HCT116 (cell line): ENCODE measurements at regions not wholly inside any gene's neighbourhood (a gene's known extent, or its start where the extent isn't known, plus 50 kb on each side); places are given as distances from the start of the nearest gene placed in this dataset.

Experiments used
- ATAC-seq: fragments of 200-7000 bp; cut with Tn5 transposase; 2 replicates; pipeline ENCODE4 v1.9.1; 2020; ENCODE audit warnings: mild to moderate bottlenecking, moderate library complexity
- BruUV-seq: library from RNA; stranded (reverse); fragments of 400-500 nt; replicated peaks from 2 replicates; lab custom pipeline; 2021; lab: Mats Ljungman, UMichigan
- CTCF ChIA-PET: fragments of 300-600 bp; sonication (Branson Sonifier 250); formaldehyde crosslinking; loops from one replicate; lab custom pipeline; 2021; ENCODE audit warnings: antibody characterized with exemption; lab: Charles Lee
- POLR2A ChIA-PET: fragments of 300-600, 350-600 bp; sonication (Branson Sonifier 250); formaldehyde crosslinking; loops from one replicate; lab custom pipeline; 2021; ENCODE audit warnings: antibody characterized with exemption; lab: Charles Lee
- RAD21 ChIA-PET, 2 experiments: fragments of 300-600 bp; sonication (Branson Sonifier 250); formaldehyde crosslinking; loops; one replicate each; lab custom pipeline; 2023; ENCODE audit warnings: low total read pairs in 2 of 2; ENCODE audit not compliant: uncharacterized antibody in 2 of 2, unreplicated experiment in 2 of 2, low non-redundant PET in 1 of 2; lab: Charles Lee
- DNase-seq: peaks from one replicate; pipeline ENCODE4 v3.0.0-alpha.2; 2010; ENCODE audit warnings: low read depth, low spot score
- H2AFZ ChIP-seq: fragments of 200-600 bp; shearing (Covaris generic), sonication (generic); 2 replicates; pipeline ENCODE4 v1.6.1; 2017; ENCODE audit warnings: low read depth, mixed run types, mixed read lengths, antibody characterized with exemption, low read length; ENCODE audit not compliant: poor library complexity, severe bottlenecking
- H3K27ac ChIP-seq: 2 replicates; pipeline ENCODE4 v1.5.1; 2012; ENCODE audit warnings: low read depth, low read length
- H3K27me3 ChIP-seq: fragments of 200-600 bp; sonication (generic); 2 replicates; pipeline ENCODE4 v1.6.1; 2016; ENCODE audit warnings: mixed run types, low read length, mixed read lengths; ENCODE audit not compliant: insufficient read depth
- H3K36me3 ChIP-seq, 2 experiments: fragments of 200-500 bp in 1 of 2; fragments of 200-600 bp in 1 of 2; sonication (Bioruptor generic) in 1 of 2; sonication (generic) in 1 of 2; 2 replicates each; pipeline versions ENCODE4 v1.5.1 to v1.6.1; 2014 to 2016; ENCODE audit warnings: low read length in 2 of 2, inconsistent platforms in 1 of 2, mixed read lengths in 1 of 2, mixed run types in 1 of 2; ENCODE audit not compliant: insufficient read depth in 2 of 2, control insufficient read depth in 1 of 2
- H3K4me1 ChIP-seq, 2 experiments: fragments of 200-600 bp in 1 of 2; sonication (generic) in 1 of 2; 2 replicates each; pipeline versions ENCODE4 v1.5.1 to v1.6.1; 2012 to 2017; ENCODE audit warnings: low read length in 2 of 2, inconsistent platforms in 1 of 2, mild to moderate bottlenecking in 1 of 2, mixed read lengths in 1 of 2, mixed run types in 1 of 2, moderate library complexity in 1 of 2; ENCODE audit not compliant: insufficient read depth in 2 of 2, control insufficient read depth in 1 of 2
- H3K4me2 ChIP-seq: fragments of 200-600 bp; sonication (generic); 2 replicates; pipeline ENCODE4 v1.6.1; 2017; ENCODE audit warnings: mixed run types, low read length, mixed read lengths
- H3K4me3 ChIP-seq, 2 experiments: fragments of 200-600 bp in 1 of 2; sonication (generic) in 1 of 2; replicated peaks in 1 of 2; 2 replicates each; pipeline ENCODE4 v1.5.1; 2011 to 2016; ENCODE audit warnings: low read length in 2 of 2, control low read depth in 1 of 2, low read depth in 1 of 2, mild to moderate bottlenecking in 1 of 2, mixed read lengths in 1 of 2, mixed run types in 1 of 2
- H3K79me2 ChIP-seq: fragments of 200-600 bp; sonication (generic); 2 replicates; pipeline ENCODE4 v1.6.1; 2017; ENCODE audit warnings: mild to moderate bottlenecking, mixed run types, low read length, moderate library complexity, mixed read lengths; ENCODE audit not compliant: insufficient read depth
- H3K9ac ChIP-seq: fragments of 200-600 bp; sonication (generic); 2 replicates; pipeline ENCODE4 v1.6.1; 2016; ENCODE audit warnings: low read length, mixed read lengths
- H3K9me2 ChIP-seq: fragments of 200-600 bp; sonication (generic), shearing (Covaris generic); 2 replicates; pipeline ENCODE4 v1.6.1; 2017; ENCODE audit warnings: mixed run types, mild to moderate bottlenecking, moderate library complexity; ENCODE audit not compliant: insufficient read depth
- H3K9me3 ChIP-seq, 2 experiments: fragments of 200-500 bp in 1 of 2; fragments of 200-600 bp in 1 of 2; sonication (Bioruptor generic) in 1 of 2; sonication (generic) in 1 of 2; 2 replicates each; pipeline ENCODE4 v1.6.1; 2014 to 2017; ENCODE audit warnings: low read length in 2 of 2, mixed read lengths in 2 of 2, inconsistent platforms in 1 of 2, low read depth in 1 of 2, mild to moderate bottlenecking in 1 of 2, mixed run types in 1 of 2, moderate library complexity in 1 of 2; ENCODE audit not compliant: control insufficient read depth in 1 of 2, insufficient read depth in 1 of 2
- H4K20me1 ChIP-seq: fragments of 200-600 bp; sonication (generic), shearing (Covaris generic); 2 replicates; pipeline ENCODE4 v1.6.1; 2017; ENCODE audit warnings: mixed run types, mild to moderate bottlenecking, moderate library complexity; ENCODE audit not compliant: insufficient read depth
- EZH2 ChIP-seq: fragments of 200-600 bp; sonication (generic); IDR thresholded peaks from 2 replicates; pipeline ENCODE4 v1.6.1; 2017; ENCODE audit warnings: antibody characterized with exemption, mixed run types
- EZH2phosphoT487 ChIP-seq: fragments of 200-600 bp; IDR thresholded peaks from 2 replicates; pipeline ENCODE4 v1.6.1; 2018; ENCODE audit warnings: antibody characterized with exemption, borderline replicate concordance
- RAD21 ChIP-seq: IDR thresholded peaks from 2 replicates; pipeline ENCODE4 v1.6.1; 2012; ENCODE audit warnings: low read depth, mild to moderate bottlenecking
- SP1 ChIP-seq: IDR thresholded peaks from 2 replicates; pipeline ENCODE4 v1.6.1; 2012; ENCODE audit warnings: low read depth
- YY1 ChIP-seq: IDR thresholded peaks from 2 replicates; pipeline ENCODE4 v1.6.1; 2011; ENCODE audit warnings: low read length, low read depth, moderate library complexity, mild to moderate bottlenecking; ENCODE audit not compliant: insufficient replicate concordance; ENCODE audit errors: extremely low read depth
- intact Hi-C: fragments of 100-400 bp; cut with micrococcal nuclease; formaldehyde crosslinking; loops from 2 replicates; pipeline ENCODE4 v1.10.0; 2022
- TF ChIP-seq, protein P1 (sequence below): IDR thresholded peaks from 2 replicates; pipeline ENCODE4 v1.6.1; 2012
- TF ChIP-seq, protein P2 (sequence below): IDR thresholded peaks from 2 replicates; pipeline ENCODE4 v1.6.1; 2012
- TF ChIP-seq, protein P3 (sequence below): IDR thresholded peaks from 2 replicates; pipeline ENCODE4 v1.6.1; 2011; ENCODE audit warnings: mild to moderate bottlenecking, low read length, moderate library complexity; ENCODE audit not compliant: insufficient replicate concordance; ENCODE audit errors: extremely low read depth

DNA sequence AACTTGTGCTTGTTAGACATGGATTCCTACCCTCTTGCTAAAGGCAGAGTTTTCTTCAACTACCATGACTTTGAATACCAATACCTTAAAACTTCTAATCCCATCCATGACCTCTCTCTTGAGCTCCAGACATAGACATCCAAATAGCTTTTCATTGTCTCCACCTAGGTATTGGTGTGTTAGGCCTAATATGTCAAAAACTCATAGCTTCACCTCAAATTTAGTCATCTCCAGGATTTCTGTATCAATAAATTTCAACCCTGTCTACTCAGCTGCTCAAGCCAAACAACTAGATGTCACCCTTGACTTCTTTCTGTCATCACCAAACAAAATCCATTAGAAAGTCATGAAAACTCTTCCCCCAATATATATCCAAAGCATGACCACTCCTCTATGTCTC lies 617.7 kb upstream of the GRIA3 start:
- DNase-seq (no peak), ATAC-seq (no peak)
- no TSS peak for BruUV-seq
- H3K79me2 ChIP-seq = no peaks in the 10 kb centered on the region
- RAD21 ChIA-PET = no interaction called here
- H3K4me3 ChIP-seq = no peak overlapping the region
- H2AFZ ChIP-seq = no peak overlapping the region
- H3K4me2 ChIP-seq = no peak overlapping the region
- H3K27ac ChIP-seq = no peak overlapping the region
- no peak overlapping the region for H3K9ac ChIP-seq
- no peaks in the 10 kb centered on the region for H3K36me3 ChIP-seq
- H3K4me1 ChIP-seq = no peaks in the 10 kb centered on the region
- POLR2A ChIA-PET = no interaction called here
- TF ChIP-seq, protein P1, sequence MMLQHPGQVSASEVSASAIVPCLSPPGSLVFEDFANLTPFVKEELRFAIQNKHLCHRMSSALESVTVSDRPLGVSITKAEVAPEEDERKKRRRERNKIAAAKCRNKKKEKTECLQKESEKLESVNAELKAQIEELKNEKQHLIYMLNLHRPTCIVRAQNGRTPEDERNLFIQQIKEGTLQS = no peak
- TF ChIP-seq, protein P2, sequence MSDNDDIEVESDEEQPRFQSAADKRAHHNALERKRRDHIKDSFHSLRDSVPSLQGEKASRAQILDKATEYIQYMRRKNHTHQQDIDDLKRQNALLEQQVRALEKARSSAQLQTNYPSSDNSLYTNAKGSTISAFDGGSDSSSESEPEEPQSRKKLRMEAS = no peak
- TF ChIP-seq YY1 (no peak), SP1 (no peak), EZH2 (no peak)
- TF ChIP-seq, protein P3, sequence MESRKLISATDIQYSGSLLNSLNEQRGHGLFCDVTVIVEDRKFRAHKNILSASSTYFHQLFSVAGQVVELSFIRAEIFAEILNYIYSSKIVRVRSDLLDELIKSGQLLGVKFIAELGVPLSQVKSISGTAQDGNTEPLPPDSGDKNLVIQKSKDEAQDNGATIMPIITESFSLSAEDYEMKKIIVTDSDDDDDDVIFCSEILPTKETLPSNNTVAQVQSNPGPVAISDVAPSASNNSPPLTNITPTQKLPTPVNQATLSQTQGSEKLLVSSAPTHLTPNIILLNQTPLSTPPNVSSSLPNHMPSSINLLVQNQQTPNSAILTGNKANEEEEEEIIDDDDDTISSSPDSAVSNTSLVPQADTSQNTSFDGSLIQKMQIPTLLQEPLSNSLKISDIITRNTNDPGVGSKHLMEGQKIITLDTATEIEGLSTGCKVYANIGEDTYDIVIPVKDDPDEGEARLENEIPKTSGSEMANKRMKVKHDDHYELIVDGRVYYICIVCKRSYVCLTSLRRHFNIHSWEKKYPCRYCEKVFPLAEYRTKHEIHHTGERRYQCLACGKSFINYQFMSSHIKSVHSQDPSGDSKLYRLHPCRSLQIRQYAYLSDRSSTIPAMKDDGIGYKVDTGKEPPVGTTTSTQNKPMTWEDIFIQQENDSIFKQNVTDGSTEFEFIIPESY = no peak
- CTCF ChIA-PET = no interaction called here
- intact Hi-C loops = no loop called here
- no peaks in the 10 kb centered on the region for H3K9me3 ChIP-seq
- H3K27me3 ChIP-seq = no peaks in the 10 kb centered on the region
- H4K20me1 ChIP-seq = no peaks in the 10 kb centered on the region
- H3K9me2 ChIP-seq = no peaks in the 10 kb centered on the region

DNA sequence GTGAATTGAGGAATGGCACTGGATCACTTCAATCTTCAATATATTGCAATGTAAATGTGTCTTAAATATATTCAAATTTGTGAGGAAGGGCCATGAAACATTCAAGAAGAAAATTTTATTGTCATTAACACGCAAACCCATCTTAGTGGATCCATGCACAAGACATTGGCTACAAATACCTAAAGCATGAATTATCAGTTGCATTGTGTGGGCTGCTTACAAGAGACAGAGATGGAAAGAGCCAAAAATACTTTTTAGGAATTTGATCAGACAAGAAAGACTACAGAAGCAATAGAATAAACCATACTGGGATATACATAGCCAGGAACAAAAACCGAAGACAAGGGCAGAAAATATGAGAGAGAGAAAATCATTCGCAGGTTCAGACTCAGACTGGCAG lies 616.2 kb upstream of the GRIA3 start:
- Histone ChIP-seq H3K4me2 (no peak overlapping the region), H3K27ac (no peak overlapping the region), H4K20me1 (no peaks in the 10 kb centered on the region), H2AFZ (no peak overlapping the region), H3K27me3 (no peaks in the 10 kb centered on the region), H3K4me1 (no peaks in the 10 kb centered on the region), H3K79me2 (no peaks in the 10 kb centered on the region), H3K9me3 (no peaks in the 10 kb centered on the region), H3K36me3 (no peaks in the 10 kb centered on the region), H3K9ac (no peak overlapping the region), H3K4me3 (no peak overlapping the region), H3K9me2 (no peaks in the 10 kb centered on the region)
- POLR2A ChIA-PET = no interaction called here
- no TSS peak for BruUV-seq
- intact Hi-C loops = no loop called here
- TF ChIP-seq EZH2phosphoT487 (no peak), EZH2 (no peak), RAD21 (no peak)
- RAD21 ChIA-PET = no interaction called here
- CTCF ChIA-PET = no interaction called here
- DNase-seq (no peak), ATAC-seq (no peak)
